GM18499 (cell line): ENCODE measurements at regions not wholly inside any gene's neighbourhood (a gene's known extent, or its start where the extent isn't known, plus 50 kb on each side); places are given as distances from the start of the nearest gene placed in this dataset.
A peak's percentile ranks its signal among the peaks of the same experiment; 100 is the strongest.
"Not testable (repeated sequence)": the region's sequence is repeated elsewhere in the genome, so short reads cannot be mapped to it uniquely, and the experiment has no call there.

Experiments
- ATAC-seq: cut with Tn5 transposase; IDR thresholded peaks from one replicate; pipeline ENCODE4 v1.9.1; 2021; ENCODE audit warnings: moderate number of reproducible peaks; ENCODE audit not compliant: insufficient read depth, unreplicated experiment

- no peak for ATAC-seq
Observed at GRCh38 chr14:56351861-56352260, 227.7 kb upstream of the TMEM260 start.

- no peak for ATAC-seq
Observed at GRCh38 chr14:56352999-56353398, 226.6 kb upstream of the TMEM260 start.

GRCh38 chr14:56357428-56357827, 222.2 kb upstream of the TMEM260 start:
- ATAC-seq = no peak

GRCh38 chr14:56358275-56358674, 221.3 kb upstream of the TMEM260 start:
- ATAC-seq = no peak

GRCh38 chr14:56358851-56359614, 220.6 kb upstream of the TMEM260 start:
- ATAC-seq = peak; percentile 86

- ATAC-seq = not testable (repeated sequence)
Observed at GRCh38 chr14:56365663-56366062, 213.9 kb upstream of the TMEM260 start.

GRCh38 chr14:56367416-56367815, 212.2 kb upstream of the TMEM260 start:
- no peak for ATAC-seq

GRCh38 chr14:56371737-56372136, 207.9 kb upstream of the TMEM260 start:
- ATAC-seq = no peak

- no peak for ATAC-seq
Observed at GRCh38 chr14:56374421-56374820, 205.2 kb upstream of the TMEM260 start.

- ATAC-seq = no peak
Observed at GRCh38 chr14:56378046-56378445, 201.6 kb upstream of the TMEM260 start.

GRCh38 chr14:56378475-56378877, 201.1 kb upstream of the TMEM260 start:
- no peak for ATAC-seq

- ATAC-seq = no peak
Observed at GRCh38 chr14:56379956-56380355, 199.6 kb upstream of the TMEM260 start.

- ATAC-seq = no peak
Observed at GRCh38 chr14:56386024-56386423, 193.6 kb upstream of the TMEM260 start.

GRCh38 chr14:56390859-56391258, 188.7 kb upstream of the TMEM260 start:
- ATAC-seq = no peak

GRCh38 chr14:56394826-56395530, 184.6 kb upstream of the TMEM260 start:
- ATAC-seq = no peak

GRCh38 chr14:56400109-56400825, 179.3 kb upstream of the TMEM260 start:
- no peak for ATAC-seq

GRCh38 chr14:56412468-56413434, 166.8 kb upstream of the TMEM260 start:
- ATAC-seq = no peak

- no peak for ATAC-seq
Observed at GRCh38 chr14:56413721-56414120, 165.9 kb upstream of the TMEM260 start.

- no peak for ATAC-seq
Observed at GRCh38 chr14:56414236-56414635, 165.4 kb upstream of the TMEM260 start.

- no peak for ATAC-seq
Observed at GRCh38 chr14:56416213-56416612, 163.4 kb upstream of the TMEM260 start.
